Neuronal stem cell (in vitro differentiated cells): ENCODE measurements at regions not wholly inside any gene's neighbourhood (a gene's known extent, or its start where the extent isn't known, plus 50 kb on each side); places are given as distances from the start of the nearest gene placed in this dataset.
A peak's percentile ranks its signal among the peaks of the same experiment; 100 is the strongest.

Experiments
- DNase-seq: peaks from one replicate; pipeline ENCODE4 v3.0.0-alpha.2; 2013; ENCODE audit warnings: low spot score
- H2AFZ ChIP-seq: one replicate; pipeline ENCODE4 v1.6.1; 2013; ENCODE audit warnings: mild to moderate bottlenecking, low read length, inconsistent platforms
- H2AK5ac ChIP-seq: 2 replicates; pipeline ENCODE4 v1.6.1; 2013; ENCODE audit warnings: low read depth, mild to moderate bottlenecking, inconsistent platforms, low read length, moderate library complexity, mixed read lengths
- H2BK120ac ChIP-seq: 2 replicates; pipeline ENCODE4 v1.6.1; 2013; ENCODE audit warnings: low read depth, mild to moderate bottlenecking, inconsistent platforms, low read length, moderate library complexity, mixed read lengths
- H2BK12ac ChIP-seq: one replicate; pipeline ENCODE4 v1.6.1; 2013; ENCODE audit warnings: low read length, inconsistent platforms
- H2BK15ac ChIP-seq: 2 replicates; pipeline ENCODE4 v1.6.1; 2013; ENCODE audit warnings: mild to moderate bottlenecking, low read length, inconsistent platforms, mixed read lengths
- H2BK5ac ChIP-seq: one replicate; pipeline ENCODE4 v1.6.1; 2013; ENCODE audit warnings: inconsistent platforms, mild to moderate bottlenecking, low read length, moderate library complexity
- H3K14ac ChIP-seq: one replicate; pipeline ENCODE4 v1.6.1; 2013; ENCODE audit warnings: low read length, inconsistent platforms
- H3K18ac ChIP-seq: 2 replicates; pipeline ENCODE4 v1.6.1; 2013; ENCODE audit warnings: low read length, inconsistent platforms
- H3K23ac ChIP-seq: 2 replicates; pipeline ENCODE4 v1.6.1; 2013; ENCODE audit warnings: low read depth, mild to moderate bottlenecking, mixed read lengths, low read length, inconsistent platforms; ENCODE audit not compliant: poor library complexity
- H3K27ac ChIP-seq: replicated peaks from 3 replicates; pipeline ENCODE4 v1.5.1; 2013; ENCODE audit warnings: low read length, inconsistent platforms
- H3K27me3 ChIP-seq, 3 experiments: 2 replicates each; pipeline ENCODE4 v1.6.1; 2013; ENCODE audit warnings: low read length in 3 of 3, mild to moderate bottlenecking in 2 of 3, inconsistent platforms in 1 of 3, low read depth in 1 of 3, mixed read lengths in 1 of 3, moderate library complexity in 1 of 3; ENCODE audit not compliant: control insufficient read depth in 3 of 3, insufficient read depth in 3 of 3
- H3K36me3 ChIP-seq, 2 donors: replicated peaks in 1 of 2; 2 replicates each; pipeline ENCODE4 v1.6.1; 2013; ENCODE audit warnings: low read length in 2 of 2; ENCODE audit not compliant: control insufficient read depth in 2 of 2, insufficient read depth in 2 of 2
- H3K4ac ChIP-seq: 2 replicates; pipeline ENCODE4 v1.6.1; 2013; ENCODE audit warnings: inconsistent platforms, mild to moderate bottlenecking, low read length, moderate library complexity
- H3K4me1 ChIP-seq, 2 donors: 1 replicate in 1 of 2; 2 replicates in 1 of 2; pipeline ENCODE4 v1.6.1; 2013; ENCODE audit warnings: low read length in 2 of 2, low read depth in 1 of 2; ENCODE audit not compliant: control insufficient read depth in 2 of 2, insufficient read depth in 1 of 2
- H3K4me2 ChIP-seq: one replicate; pipeline ENCODE4 v1.6.1; 2013; ENCODE audit warnings: mild to moderate bottlenecking, low read length, inconsistent platforms; ENCODE audit not compliant: insufficient read depth, poor library complexity, severe bottlenecking
- H3K4me3 ChIP-seq, 2 donors: 2 replicates each; pipeline ENCODE4 v1.5.1; 2013; ENCODE audit warnings: low read length in 2 of 2, mild to moderate bottlenecking in 2 of 2, inconsistent platforms in 1 of 2, moderate library complexity in 1 of 2
- H3K79me1 ChIP-seq: one replicate; pipeline ENCODE4 v1.6.1; 2013; ENCODE audit warnings: low read depth, mild to moderate bottlenecking, inconsistent platforms, low read length, moderate library complexity
- H3K9ac ChIP-seq: one replicate; pipeline ENCODE4 v1.6.1; 2013; ENCODE audit warnings: mild to moderate bottlenecking, low read depth, low read length, inconsistent platforms; ENCODE audit not compliant: poor library complexity
- H3K9me3 ChIP-seq, 2 donors: replicated peaks in 1 of 2; 2 replicates each; pipeline versions ENCODE3 to v1.6.1; 2013; ENCODE audit warnings: low read length in 2 of 2, mild to moderate bottlenecking in 2 of 2, inconsistent platforms in 1 of 2, low read depth in 1 of 2, mixed read lengths in 1 of 2, moderate library complexity in 1 of 2; ENCODE audit not compliant: control insufficient read depth in 2 of 2, insufficient read depth in 1 of 2
- H4K8ac ChIP-seq: one replicate; pipeline ENCODE4 v1.6.1; 2013; ENCODE audit warnings: low read depth, mild to moderate bottlenecking, inconsistent platforms, low read length, moderate library complexity
- H4K91ac ChIP-seq: one replicate; pipeline ENCODE4 v1.6.1; 2013; ENCODE audit warnings: low read length, low read depth, mild to moderate bottlenecking, inconsistent platforms; ENCODE audit not compliant: poor library complexity
- WGBS, 2 donors: extraction: QIAGEN DNeasy Blood & Tissue Kit; methylation state at CpG; one replicate each; pipeline ENCODE4 v1.1.7; 2013; ENCODE audit warnings: missing lambda C conversion rate in 2 of 2, mixed read lengths in 1 of 2; ENCODE audit not compliant: insufficient read length in 2 of 2, insufficient replicate concordance in 1 of 2; ENCODE audit errors: extremely low coverage in 2 of 2; 5-methylcytosine and 5-hydroxymethylcytosine counted together

- Histone ChIP-seq H3K4me2 (no peak overlapping the region), H3K9ac (no peak overlapping the region), H2BK15ac (no peak overlapping the region), H3K18ac (no peak overlapping the region), H2AK5ac (no peak overlapping the region), H3K4me3 (no peak overlapping the region), H3K14ac (no peak overlapping the region), H2BK120ac (no peak overlapping the region), H4K8ac (no peak overlapping the region), H3K23ac (no peak overlapping the region), H3K9me3 (no peaks in the 10 kb centered on the region), H2BK5ac (no peak overlapping the region), H2AFZ (no peak overlapping the region), H3K27ac (no peak overlapping the region), H3K36me3 (no peaks in the 10 kb centered on the region), H2BK12ac (no peak overlapping the region), H4K91ac (no peak overlapping the region), H3K79me1 (no peaks in the 10 kb centered on the region), H3K4ac (no peak overlapping the region), H3K27me3 (no peaks in the 10 kb centered on the region), H3K4me1 (peaks cover 0 to 3% of the 10 kb centered on the region in 2 donors)
- no CpG with 5 or more reads among the region's 1 CpG for WGBS, 2 donors
- no peak for DNase-seq
Measured at GRCh38 chr12:78490861-78491260, 373.7 kb upstream of the SYT1 start.

DNA sequence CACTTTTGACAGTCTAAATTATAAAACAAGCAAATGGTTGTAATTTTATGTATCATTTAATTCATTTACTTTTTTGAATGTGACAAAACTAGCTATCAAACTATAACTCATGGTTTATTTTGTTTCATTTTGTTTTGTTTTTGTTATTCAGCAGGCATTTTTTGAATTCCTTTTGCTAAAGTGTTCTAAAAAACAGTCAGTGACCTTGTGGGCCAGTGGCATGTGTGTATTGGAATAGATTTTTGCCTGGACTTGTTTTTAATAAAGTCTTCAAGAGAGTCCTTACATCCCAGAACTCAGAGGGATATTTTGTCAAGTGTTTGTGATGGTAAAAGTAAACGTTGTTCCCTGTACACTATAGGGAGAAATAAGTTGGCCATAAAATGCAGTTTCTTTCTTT lies 369.7 kb upstream of the SYT1 start:
- H3K4ac ChIP-seq = no peak overlapping the region
- H2AFZ ChIP-seq = no peak overlapping the region
- H3K79me1 ChIP-seq = no peaks in the 10 kb centered on the region
- DNase-seq = no peak
- H3K23ac ChIP-seq = no peak overlapping the region
- H2BK12ac ChIP-seq = no peak overlapping the region
- H3K4me1 ChIP-seq = peaks cover 0 to 3% of the 10 kb centered on the region in 2 donors
- H3K18ac ChIP-seq = no peak overlapping the region
- no CpG with 5 or more reads among the region's 1 CpG for WGBS, 2 donors
- no peaks in the 10 kb centered on the region for H3K9me3 ChIP-seq
- no peak overlapping the region for H3K14ac ChIP-seq
- no peak overlapping the region for H2BK5ac ChIP-seq
- H3K4me2 ChIP-seq = no peak overlapping the region
- no peak overlapping the region for H2AK5ac ChIP-seq
- H3K27me3 ChIP-seq = no peaks in the 10 kb centered on the region
- H2BK120ac ChIP-seq = no peak overlapping the region
- H4K91ac ChIP-seq = no peak overlapping the region
- H3K9ac ChIP-seq = no peak overlapping the region
- H3K4me3 ChIP-seq = no peak overlapping the region
- H3K36me3 ChIP-seq = no peaks in the 10 kb centered on the region
- H3K27ac ChIP-seq = no peak overlapping the region
- no peak overlapping the region for H2BK15ac ChIP-seq
- H4K8ac ChIP-seq = no peak overlapping the region

- no peak overlapping the region for H3K4me3 ChIP-seq
- no peaks in the 10 kb centered on the region for H3K4me1 ChIP-seq
- H2AFZ ChIP-seq = no peak overlapping the region
- no peak overlapping the region for H3K27ac ChIP-seq
- DNase-seq = no peak
- H3K23ac ChIP-seq = no peak overlapping the region
- H2AK5ac ChIP-seq = no peak overlapping the region
- H3K79me1 ChIP-seq = no peaks in the 10 kb centered on the region
- H3K27me3 ChIP-seq = no peaks in the 10 kb centered on the region
- H2BK12ac ChIP-seq = no peak overlapping the region
- H3K9ac ChIP-seq = no peak overlapping the region
- no peak overlapping the region for H3K14ac ChIP-seq
- H3K9me3 ChIP-seq = no peaks in the 10 kb centered on the region
- WGBS, 2 donors = no CpG with 5 or more reads among the region's 2 CpGs
- H3K4me2 ChIP-seq = no peak overlapping the region
- no peak overlapping the region for H3K4ac ChIP-seq
- H2BK5ac ChIP-seq = no peak overlapping the region
- H4K8ac ChIP-seq = no peak overlapping the region
- H3K36me3 ChIP-seq = no peaks in the 10 kb centered on the region
- no peak overlapping the region for H3K18ac ChIP-seq
- no peak overlapping the region for H4K91ac ChIP-seq
- no peak overlapping the region for H2BK15ac ChIP-seq
- H2BK120ac ChIP-seq = no peak overlapping the region
Measured at GRCh38 chr12:78501825-78502224, 362.7 kb upstream of the SYT1 start.

GRCh38 chr12:78519422-78519821 lies 345.2 kb upstream of the SYT1 start:
- Histone ChIP-seq H4K91ac (no peak overlapping the region), H3K79me1 (no peaks in the 10 kb centered on the region), H4K8ac (no peak overlapping the region), H3K14ac (no peak overlapping the region), H2BK15ac (no peak overlapping the region), H3K4ac (no peak overlapping the region), H3K36me3 (no peaks in the 10 kb centered on the region), H3K27ac (no peak overlapping the region), H2AK5ac (no peak overlapping the region), H3K23ac (no peak overlapping the region), H3K27me3 (no peaks in the 10 kb centered on the region), H3K4me3 (no peak overlapping the region), H3K4me1 (no peaks in the 10 kb centered on the region), H3K9ac (no peak overlapping the region), H2BK12ac (no peak overlapping the region), H3K18ac (no peak overlapping the region), H2BK5ac (no peak overlapping the region), H2BK120ac (no peak overlapping the region), H3K4me2 (no peak overlapping the region), H2AFZ (peak overlapping the region; percentile 11), H3K9me3 (peaks cover 0 to 3% of the 10 kb centered on the region in 2 donors)
- DNase-seq = no peak
- no CpG with 5 or more reads among the region's 4 CpGs for WGBS, 2 donors
